NCI-H2171 treated with DMSO at 0.1 percent for 48 hours (cell line): ENCODE measurements at regions not wholly inside any gene's neighbourhood (a gene's known extent, or its start where the extent isn't known, plus 50 kb on each side); places are given as distances from the start of the nearest gene placed in this dataset.

Experiments
- DNase-seq: peaks from one replicate; lab custom pipeline; 2025; lab: John Stamatoyannopoulos, UW

DNA sequence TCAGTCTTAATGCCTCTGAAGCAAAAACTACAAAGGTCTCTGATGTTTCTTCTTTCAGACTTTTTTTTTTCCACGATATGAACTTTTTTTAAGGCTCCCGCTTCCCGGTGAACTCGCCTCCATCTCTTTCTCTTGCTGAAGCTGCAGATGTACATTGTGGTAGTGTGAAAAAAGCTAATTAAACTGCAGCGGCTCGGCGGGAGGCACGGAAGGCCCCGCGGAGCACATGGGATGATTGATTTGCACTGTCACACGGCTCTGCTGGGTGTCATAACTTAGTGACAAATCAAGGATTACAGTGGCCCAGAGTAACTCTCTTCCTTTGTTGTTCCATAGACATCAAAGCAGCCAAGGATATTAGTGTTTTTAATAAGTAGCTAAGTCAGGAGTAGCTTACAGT is 196.3 kb downstream of the AXIN2 start:
- no peak for DNase-seq

DNA sequence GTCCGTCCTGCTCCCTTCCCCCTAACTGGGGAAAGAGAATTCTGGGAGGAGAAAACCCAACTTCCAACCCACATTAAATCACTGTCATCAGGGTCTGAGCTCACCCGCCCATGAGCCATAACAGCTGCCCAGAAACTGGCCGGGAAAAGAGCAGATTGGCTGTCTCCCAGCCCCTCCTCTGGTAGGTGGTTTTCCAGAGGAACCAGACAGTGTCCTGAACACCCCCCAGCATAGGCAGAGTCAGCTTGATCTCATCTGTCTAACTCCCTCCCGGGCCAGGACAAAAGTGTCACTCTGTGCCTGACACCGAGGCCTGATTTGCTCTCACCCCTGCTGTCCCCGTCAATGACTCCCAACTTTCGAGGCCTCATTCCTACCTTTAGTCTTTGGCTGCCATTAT is 197.0 kb downstream of the AXIN2 start:
- no peak for DNase-seq

DNA sequence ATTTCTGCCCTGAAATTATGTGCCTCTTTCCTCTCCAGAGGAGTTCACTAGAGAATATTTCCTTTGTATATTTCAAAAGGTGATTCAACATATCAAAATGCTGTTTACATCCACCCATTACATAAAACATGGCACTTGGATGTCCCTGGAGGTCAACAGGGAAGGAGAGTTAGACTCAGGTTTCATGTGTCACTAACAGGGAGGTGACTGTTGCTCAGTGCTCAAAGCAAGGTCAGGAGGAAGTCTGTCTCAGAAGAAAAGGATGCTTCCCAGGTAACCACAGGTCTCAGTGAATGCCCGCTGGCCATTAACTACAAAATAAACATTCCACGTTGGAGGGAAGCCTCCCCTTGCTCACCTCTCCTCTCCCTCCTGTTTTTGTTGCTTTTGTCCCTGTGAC is 198.6 kb downstream of the AXIN2 start:
- DNase-seq = no peak

DNA sequence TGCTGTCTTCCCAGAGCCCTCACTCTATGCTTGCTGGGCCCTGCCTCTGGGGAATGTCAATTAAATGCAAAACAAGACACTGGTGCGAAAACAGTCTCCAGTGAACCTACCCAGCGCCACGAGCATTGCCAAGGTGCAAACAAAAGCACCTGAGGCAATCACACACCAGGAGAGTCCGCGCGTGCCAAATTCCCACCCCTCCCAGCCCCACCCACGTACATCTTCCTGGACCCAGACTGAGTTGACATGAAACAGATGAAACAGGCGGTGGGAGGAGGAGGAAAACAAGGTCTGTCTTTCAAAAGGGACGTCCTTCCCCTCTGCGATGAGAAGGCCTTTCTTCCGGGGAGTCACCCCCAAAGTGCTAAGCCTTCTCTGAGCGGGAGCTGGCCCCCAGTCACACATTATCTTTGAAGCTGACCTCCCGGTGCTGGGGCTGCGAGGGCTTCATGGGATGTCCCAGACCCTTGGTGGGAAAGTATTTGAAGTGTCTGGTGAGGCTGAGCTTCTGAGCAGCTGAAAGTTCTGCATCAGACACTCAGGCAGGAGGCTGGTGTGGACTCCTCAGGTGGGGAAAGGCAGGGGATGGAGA is 200.4 kb downstream of the AXIN2 start:
- DNase-seq = no peak

DNA sequence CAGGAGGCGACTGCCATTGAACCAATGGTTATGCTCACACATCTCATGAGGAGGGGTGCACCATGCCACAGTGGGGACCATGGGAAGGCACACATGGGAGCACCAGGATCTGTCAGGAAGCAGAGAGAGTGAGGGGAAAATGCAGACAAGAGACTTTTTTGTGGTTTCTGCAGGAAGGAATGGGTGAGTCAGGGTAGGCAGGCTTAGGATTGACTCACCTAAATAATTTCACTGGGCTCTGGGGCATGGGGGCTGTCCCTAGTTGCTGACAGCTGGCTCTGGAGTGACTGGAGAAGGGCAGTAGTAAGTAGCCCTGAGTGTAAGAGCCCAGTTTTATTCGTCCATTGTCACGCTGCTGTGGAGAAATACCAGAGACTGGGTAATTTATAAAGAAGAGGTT is 202.4 kb downstream of the AXIN2 start:
- no peak for DNase-seq

DNA sequence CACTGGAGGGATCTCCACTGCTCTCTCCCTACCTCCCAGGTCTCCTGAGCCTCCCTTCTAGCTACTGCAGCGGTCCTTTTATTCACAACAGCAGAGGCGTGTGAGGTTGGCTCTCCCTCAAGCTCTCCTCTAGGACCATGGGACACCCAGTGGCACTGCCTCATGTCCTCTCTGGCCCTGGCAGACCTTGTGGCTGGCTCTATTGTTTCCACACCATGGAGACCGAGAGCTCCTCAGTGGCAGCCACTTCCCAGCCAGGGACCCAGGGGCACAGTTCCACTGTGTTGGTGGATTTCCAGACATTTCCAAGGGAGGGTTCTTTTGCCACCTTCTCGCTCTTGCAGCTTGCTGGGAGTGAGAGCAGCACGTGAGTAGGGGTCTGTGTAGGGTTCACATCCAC is 204.9 kb downstream of the AXIN2 start:
- no peak for DNase-seq

DNA sequence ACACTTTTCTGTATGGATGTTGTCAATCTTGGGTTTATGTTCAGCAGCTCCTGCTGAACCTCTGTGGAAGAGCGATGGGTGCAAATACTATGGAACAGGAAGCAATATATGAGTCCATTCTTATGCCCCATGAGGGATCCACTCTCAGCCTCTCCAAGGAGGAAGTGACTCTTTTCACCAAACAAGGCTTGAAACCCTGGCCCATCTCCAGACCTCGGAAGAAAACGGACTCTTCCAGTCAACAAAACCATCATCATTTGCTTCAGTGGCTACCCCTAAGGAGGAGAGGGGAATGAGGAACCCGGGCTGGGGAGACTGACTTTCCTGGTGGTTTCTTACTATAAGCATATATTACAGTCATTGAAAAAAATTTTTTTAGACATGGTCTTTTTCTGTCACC is 206.2 kb downstream of the AXIN2 start:
- DNase-seq = no peak

DNA sequence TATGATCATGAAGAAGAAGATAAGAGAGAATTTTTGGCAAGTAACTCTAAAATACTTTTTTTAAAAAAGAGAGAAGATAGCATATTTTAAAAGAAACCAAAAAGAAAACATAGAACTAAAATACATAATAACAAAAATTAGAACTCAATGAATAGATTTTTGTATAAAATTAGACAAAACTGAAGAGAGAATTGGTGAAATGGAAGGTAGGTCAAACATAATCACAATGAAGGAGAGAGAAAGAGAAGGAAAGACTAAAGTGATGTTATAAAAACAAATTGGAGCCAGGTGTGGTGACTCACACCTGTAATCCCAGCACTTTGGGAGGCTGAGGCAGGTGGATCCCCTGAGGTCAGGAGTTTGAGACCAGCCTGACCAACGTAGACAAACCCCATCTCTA is 211.5 kb downstream of the AXIN2 start:
- no peak for DNase-seq

DNA sequence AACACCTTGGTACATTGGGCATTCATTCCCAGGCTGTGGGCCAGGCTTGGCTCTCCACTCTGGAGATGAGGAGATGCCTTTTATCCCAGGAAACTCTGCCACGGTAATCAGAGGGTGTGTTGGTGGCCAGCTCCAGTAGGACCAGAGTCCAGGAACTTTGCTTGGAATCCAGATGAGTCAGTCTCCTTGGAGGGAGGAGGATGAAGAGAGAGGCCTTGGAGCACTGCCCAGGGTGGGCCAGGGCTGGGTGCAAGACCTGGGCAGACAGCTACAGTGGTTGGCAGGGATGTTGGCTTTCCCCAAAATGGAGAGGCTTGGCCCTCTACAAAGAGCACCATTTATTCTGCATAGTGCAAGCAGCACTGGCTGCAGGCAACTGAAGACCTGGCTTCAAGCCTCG is 209.0 kb downstream of the RGS9 start:
- DNase-seq = no peak

DNA sequence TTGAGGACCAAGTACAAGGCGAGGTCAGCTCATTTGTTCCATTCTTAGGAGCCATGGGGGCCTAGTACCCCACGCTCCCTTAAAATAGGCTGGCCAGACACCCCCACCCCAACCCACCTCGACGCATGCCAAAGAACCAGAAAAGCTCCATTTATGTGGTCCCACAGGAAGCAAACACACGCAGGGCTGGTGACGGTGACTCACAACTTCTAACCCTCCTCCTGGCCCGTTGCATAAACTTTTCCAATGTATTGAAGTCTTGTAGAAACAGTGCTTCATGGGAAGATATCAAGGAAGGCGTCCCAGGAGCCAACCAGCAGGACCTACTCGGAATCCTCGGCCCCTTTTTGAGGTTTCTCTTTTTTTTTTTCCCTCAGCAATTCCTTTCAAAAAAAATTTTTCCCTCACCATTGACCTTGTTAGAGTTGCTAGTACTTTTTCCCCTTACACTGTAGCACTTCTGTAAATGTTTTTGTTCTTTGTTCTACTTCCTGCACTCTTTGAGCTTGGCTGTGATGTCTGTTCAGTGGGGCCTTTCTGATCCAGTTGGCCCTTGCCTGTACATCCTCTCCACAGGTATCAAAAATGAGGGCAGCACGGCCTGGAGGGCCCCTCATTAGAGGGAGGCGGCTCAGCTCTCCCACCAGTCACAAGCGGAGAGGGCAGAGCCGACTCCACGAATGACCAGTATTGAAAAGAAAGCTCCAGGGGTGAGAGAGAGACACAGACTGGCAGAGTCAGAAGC is 208.3 kb downstream of the RGS9 start:
- DNase-seq = no peak

DNA sequence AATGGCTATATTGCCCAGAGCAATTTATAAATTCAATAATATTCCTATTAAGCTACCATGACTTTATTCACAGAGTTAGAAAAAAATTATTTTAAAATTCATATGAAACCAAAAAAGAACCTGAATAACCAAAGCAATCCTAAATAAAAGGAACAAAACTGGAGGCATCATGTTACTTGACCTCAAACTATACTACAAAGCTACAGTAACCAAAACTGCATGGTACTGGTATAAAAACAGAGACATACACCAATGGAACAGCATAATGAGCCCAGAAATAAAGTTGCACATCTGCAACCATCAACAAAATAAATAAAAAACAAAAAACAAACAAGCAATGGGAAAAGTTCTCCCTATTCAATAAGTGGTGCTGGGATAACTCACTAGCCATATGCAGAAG is 203.2 kb downstream of the RGS9 start:
- DNase-seq = no peak

DNA sequence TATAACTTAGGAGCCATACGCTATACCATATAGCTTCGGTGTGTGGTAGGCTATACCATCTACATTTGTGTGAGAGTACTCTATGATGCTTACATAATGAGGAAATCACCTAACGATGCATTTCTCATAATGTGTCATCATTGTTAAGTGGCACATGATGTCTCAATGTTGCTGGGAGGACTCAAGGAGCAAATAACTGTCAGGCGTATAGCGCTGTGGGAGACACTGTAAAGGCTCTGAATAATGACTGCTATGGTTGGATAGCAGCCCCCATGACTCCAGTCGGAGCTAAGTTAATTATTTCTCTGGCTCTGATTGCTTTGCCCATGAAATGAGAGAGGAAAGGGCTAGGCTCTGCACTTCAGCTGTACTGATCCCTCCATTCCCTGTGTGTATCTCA is 197.2 kb downstream of the RGS9 start:
- no peak for DNase-seq

DNA sequence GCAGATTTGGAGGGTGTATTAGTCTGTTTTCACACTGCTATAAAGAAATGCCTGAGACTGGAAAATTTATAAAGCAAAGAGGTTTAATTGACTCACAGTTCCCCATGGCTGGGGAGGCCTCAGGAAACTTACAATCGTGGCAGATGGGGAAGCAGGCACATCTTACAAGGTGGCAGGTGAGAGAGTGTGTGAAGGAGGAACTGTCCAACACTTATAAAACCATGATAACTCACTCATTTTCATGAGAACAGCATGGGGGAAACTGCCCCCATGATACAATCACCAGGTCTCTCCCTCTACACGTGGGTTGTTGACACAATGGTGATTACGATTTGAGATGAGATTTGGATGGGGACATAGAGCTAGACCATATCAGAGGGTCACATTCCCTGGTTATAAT is 195.6 kb downstream of the RGS9 start:
- DNase-seq = no peak

DNA sequence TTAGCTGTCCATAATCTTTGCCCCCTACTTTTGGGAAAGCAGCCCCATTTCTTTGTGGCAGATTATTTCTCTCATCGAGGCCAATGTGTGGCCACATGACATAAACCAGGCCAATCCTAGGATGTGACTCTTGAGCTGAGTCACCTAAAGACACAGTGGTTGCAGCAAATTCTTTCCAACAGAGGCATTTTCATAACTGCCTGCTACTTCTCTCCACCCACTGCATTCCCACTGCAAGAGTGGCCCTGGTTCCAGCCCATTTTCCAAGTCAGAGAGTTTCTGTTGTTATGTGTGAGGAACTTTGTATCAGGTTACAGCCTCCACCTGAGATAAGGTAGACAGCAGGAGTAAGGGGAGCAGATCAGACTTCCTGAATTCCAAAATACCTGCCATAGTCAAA is 195.2 kb downstream of the RGS9 start:
- no peak for DNase-seq

DNA sequence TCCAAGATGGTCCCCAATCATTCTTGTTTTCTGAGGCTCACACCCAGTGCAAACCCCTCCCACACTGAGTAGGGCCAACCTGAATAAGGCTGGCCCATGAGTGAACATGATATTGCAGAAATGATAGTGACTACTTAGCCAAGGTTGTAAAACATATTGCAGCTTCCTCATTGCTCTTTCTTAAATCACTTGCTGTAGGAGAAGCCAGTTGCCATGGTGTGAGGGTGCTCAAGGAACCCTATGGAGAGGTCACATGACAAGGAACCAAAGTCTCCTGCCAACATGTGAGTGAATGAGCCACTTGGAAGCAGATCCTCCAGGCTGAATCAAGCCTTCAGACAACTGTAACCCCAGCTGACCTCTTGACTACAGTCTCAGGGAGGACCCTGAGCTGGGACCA is 191.4 kb downstream of the RGS9 start:
- no peak for DNase-seq

DNA sequence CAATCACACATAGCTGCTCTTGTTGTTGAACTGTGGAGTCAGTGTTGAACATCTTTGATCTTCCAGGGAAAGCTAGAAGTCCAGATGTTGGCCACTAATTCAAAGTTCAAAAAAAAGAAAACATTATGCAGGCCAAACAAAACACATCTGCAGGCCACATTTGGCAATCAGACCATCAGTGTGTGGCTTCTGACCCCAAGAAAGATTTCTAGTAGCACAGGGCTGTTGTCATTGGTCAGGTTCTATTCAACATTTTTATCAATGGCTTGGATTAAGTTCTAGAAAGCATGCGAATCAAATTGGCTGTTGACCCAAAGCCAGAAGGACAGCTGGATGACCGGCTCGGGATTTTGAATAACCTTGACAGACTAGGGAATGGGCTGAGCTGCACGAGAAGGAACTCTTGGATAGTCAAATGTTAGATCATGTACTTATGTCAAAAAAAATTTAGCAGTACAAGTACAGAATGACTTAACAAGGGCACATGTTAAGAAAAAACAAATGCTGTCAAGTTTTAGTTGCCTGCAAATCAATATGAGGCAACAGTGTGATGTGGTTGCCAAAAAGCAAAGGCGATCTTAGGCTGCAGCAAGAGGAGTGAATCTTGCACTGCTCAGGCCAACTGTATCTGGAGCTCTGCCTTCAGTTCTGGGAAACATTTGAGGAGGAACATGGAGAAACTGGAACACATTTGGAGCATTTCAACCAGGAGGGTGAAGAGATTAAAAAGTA is 187.6 kb downstream of the RGS9 start:
- no peak for DNase-seq

DNA sequence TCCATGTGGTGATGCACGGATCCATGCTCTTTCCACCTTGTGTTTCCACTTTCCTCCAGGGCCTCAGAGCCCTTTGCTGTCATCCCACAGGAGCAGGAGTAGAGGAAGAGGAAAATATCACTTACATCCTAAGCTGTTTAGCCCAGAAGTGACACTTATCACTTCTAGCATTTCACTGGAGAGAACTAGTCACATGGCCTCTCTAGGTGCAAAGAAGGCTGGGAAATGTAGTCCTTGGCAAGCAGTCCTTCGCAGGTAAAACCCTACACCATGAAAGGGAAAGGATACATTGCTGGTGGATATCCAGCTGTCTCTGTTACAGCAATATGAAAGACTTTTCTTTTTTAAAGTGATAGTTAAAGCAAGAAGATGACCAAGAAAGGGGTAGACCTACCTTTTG is 185.9 kb downstream of the RGS9 start:
- DNase-seq = peak; percentile 16

DNA sequence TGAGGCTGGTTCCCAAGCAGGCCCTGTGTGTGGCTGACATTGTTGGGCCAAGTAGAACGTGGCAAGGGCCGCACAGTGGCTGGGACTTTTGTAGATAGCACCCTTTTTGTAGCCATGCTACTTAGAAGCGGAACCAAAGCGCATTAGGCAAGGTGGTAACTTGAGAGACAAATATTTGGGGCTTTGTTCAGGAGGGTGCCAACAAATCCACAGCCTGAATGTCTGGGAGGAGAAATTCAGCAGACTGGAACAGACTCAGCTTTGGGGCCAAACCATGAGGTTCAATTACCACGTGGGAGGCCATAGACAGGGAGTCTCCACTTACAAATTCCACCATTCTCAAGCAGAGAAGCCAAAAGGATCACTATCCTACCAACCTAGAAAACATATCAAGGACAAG is 183.7 kb downstream of the RGS9 start:
- DNase-seq = no peak

DNA sequence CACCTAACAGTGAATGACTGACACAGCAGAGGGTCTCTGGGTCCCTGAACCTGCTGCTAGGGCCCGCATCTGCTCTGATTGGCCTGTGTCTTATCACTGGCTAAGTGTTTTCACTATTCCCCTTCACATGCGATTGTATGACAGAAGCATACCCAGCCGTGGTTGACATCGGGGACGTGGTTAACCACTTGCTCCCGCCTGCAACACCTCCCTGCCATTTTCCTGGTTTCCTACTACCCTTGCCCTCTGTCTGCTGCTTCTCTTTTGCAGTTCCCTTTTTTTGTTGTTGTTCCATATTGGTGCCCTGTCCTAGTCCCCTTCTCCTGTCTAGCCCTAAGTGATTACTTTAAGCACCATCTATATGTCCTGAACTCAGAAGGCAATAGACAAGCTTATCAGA is 177.0 kb downstream of the RGS9 start:
- no peak for DNase-seq

DNA sequence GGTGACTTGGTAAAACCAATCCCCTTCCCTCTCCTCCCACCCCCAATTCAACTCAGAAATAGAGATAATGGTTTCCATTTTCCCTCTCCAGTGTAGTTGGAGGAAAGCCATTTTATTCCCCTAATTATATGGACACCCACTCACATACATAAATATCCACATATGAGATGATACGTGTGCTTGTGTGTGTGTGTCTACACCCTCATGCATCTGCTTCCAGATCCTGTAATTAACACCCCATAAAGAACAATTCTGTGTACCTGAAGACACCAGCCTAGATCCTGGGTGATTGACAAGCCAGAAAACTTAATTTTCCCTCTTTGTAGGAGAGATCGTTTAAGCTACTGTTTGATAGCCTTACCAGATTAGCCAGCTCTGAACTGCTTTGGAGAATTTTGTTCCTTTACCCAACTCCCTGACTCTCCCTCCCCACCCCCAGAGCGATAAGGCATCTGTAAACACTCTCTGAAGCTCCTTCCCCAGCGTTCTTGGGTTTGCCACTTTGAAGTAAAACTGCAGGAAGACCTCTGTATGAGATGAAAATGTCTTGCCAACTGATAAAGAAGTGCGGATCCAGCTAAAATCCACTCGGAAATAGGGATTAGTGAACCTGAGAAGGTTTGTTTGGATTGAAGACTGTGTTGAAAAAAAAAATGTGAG is 175.7 kb downstream of the RGS9 start:
- no peak for DNase-seq

DNA sequence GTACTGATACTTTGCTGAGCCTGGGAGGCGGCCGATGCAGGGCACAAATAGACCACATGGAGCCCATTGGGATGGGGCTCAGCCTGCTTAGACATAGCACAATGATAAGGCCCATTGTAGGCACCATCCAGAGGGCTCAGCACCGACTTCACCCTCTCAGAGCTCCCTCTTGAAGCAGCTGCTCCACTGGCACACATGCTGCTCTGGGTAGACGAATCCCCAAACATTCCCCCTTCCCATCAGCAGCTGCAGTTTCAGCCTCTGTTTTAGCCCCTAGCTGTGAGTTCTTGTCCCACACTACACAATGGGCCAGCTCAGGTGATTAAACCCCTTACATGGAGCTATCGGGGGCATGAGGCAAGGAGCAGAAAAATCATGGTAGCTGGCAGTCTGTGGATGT is 174.1 kb downstream of the RGS9 start:
- DNase-seq = no peak

DNA sequence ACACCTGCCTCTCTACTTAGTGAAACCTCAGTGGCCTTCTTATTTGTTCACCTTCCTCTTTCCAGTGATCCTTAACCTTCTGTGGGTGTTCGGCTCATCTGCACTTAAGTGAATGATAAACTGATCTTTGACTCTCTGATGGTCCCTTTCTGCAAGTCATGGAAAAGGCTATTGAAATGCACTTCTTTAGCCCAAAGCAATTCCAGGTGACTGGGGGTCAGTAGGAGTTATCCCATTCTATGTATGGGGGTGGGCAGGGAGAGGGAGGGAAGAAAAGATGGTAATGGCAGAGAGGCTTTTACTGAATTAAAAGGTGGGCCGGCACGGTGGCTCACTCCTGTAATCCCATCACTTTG is 170.8 kb downstream of the RGS9 start:
- no peak for DNase-seq
